ENCODE measurements at regions not wholly inside any gene's neighbourhood (a gene's known extent, or its start where the extent isn't known, plus 50 kb on each side); places are given as distances from the start of the nearest gene placed in this dataset.

DNA sequence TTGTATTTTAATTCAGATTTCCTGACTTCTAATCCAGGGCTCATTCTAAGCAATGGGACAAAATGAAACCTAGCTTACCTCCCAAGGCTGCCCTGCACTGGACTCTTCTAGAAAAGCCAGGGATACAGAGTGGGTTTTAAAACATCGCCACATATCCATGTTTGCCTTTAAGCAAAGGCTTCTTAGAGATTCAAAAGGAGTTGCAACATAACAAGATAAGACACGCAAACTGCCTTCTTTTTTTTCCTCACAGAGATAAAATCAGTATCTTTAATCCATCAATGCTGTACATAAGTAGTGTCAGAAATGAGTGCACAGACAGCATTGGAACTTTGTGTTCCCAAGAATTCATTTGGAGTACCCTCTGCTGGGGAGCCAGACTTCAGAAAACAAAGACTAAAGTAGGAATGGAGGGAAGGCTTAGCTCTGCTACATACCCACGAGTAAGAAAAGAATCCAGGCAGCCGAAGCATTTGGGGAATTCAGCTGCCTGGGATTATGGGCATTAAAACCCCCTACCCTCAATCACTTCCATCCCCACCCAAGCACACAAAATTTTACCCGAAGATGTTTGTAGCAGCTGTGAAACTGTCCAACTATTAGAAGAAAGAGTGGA, 427.8 kb downstream of the ARL4A start:
- TF ChIP-seq EZH2phosphoT487 (conservative IDR thresholded peaks at IDR 0.05; ENCODE audit: low read length), result no peak
- TF ChIP-seq, protein P1, sequence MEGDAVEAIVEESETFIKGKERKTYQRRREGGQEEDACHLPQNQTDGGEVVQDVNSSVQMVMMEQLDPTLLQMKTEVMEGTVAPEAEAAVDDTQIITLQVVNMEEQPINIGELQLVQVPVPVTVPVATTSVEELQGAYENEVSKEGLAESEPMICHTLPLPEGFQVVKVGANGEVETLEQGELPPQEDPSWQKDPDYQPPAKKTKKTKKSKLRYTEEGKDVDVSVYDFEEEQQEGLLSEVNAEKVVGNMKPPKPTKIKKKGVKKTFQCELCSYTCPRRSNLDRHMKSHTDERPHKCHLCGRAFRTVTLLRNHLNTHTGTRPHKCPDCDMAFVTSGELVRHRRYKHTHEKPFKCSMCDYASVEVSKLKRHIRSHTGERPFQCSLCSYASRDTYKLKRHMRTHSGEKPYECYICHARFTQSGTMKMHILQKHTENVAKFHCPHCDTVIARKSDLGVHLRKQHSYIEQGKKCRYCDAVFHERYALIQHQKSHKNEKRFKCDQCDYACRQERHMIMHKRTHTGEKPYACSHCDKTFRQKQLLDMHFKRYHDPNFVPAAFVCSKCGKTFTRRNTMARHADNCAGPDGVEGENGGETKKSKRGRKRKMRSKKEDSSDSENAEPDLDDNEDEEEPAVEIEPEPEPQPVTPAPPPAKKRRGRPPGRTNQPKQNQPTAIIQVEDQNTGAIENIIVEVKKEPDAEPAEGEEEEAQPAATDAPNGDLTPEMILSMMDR (IDR thresholded peaks at IDR 0.05; ENCODE audit: insufficient read depth, low read length, poor library complexity, severe bottlenecking), result no peak
- H2AFZ ChIP-seq (ENCODE audit: low read depth, low read length, severe bottlenecking), result no peak overlapping the region

DNA sequence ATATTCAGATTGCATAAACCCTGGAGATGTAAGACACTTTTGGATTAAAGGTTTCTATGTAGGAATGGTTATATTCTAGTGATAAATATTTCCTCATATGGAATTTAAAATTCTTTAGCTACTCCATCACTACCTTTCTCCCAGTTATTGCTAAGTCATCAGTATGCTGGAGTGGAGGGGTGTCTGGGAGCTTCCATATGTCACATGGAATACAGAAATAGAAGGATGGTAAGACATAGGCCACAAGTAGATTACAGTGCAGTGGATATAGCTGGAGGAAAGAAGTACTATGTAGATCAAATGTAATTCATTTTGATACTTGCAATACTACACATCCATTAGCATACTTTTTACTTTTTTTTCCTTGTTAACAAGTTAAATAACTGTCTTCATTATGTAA, 428.4 kb downstream of the ARL4A start:
- H3F3A ChIP-seq (ENCODE audit: insufficient read depth), result no peaks in the 10 kb centered on the region
- H3K9me2 ChIP-seq (replicated peaks; ENCODE audit: insufficient read depth, low read length), result no peaks in the 10 kb centered on the region
- no peaks in the 10 kb centered on the region for H4K20me1 ChIP-seq (ENCODE audit: low read depth, low read length)
- H3K9ac ChIP-seq (ENCODE audit: low read length), result no peak overlapping the region
- H3K27ac ChIP-seq (ENCODE audit: low read depth, low read length), result no peak overlapping the region
- no peaks in the 10 kb centered on the region for H3K27me3 ChIP-seq (ENCODE audit: low read length)
- H3K9me3 ChIP-seq (ENCODE audit: insufficient read depth, low read length), result no peaks in the 10 kb centered on the region
- H3K79me2 ChIP-seq (ENCODE audit: insufficient read depth, low read length), result no peaks in the 10 kb centered on the region
- no peak overlapping the region for H3K4me3 ChIP-seq (ENCODE audit: insufficient read depth, low read length, poor library complexity, severe bottlenecking)
- H3K4me2 ChIP-seq (ENCODE audit: low read depth, low read length, poor library complexity, severe bottlenecking), result no peak overlapping the region
- TF ChIP-seq, protein P1 (IDR thresholded peaks at IDR 0.05; ENCODE audit: insufficient read depth, low read length, poor library complexity, severe bottlenecking), result no peak
- no peak for TF ChIP-seq EZH2phosphoT487 (conservative IDR thresholded peaks at IDR 0.05; ENCODE audit: low read length)
- no peaks in the 10 kb centered on the region for H3K36me3 ChIP-seq (ENCODE audit: low read length)
- no peak overlapping the region for H2AFZ ChIP-seq (ENCODE audit: low read depth, low read length, severe bottlenecking)

More for the DNA sequence above, 427.8 kb downstream of the ARL4A start:
- no peak overlapping the region for H3K9ac ChIP-seq (ENCODE audit: low read length)
- no peaks in the 10 kb centered on the region for H4K20me1 ChIP-seq (ENCODE audit: low read depth, low read length)
- no peaks in the 10 kb centered on the region for H3K27me3 ChIP-seq (ENCODE audit: low read length)
- H3K27ac ChIP-seq (ENCODE audit: low read depth, low read length), result no peak overlapping the region
- no peaks in the 10 kb centered on the region for H3K79me2 ChIP-seq (ENCODE audit: insufficient read depth, low read length)
- no peaks in the 10 kb centered on the region for H3K9me2 ChIP-seq (replicated peaks; ENCODE audit: insufficient read depth, low read length)
- H3K4me3 ChIP-seq (ENCODE audit: insufficient read depth, low read length, poor library complexity, severe bottlenecking), result no peak overlapping the region
- no peaks in the 10 kb centered on the region for H3F3A ChIP-seq (ENCODE audit: insufficient read depth)
- no peak overlapping the region for H3K4me2 ChIP-seq (ENCODE audit: low read depth, low read length, poor library complexity, severe bottlenecking)
- H3K9me3 ChIP-seq (ENCODE audit: insufficient read depth, low read length), result no peaks in the 10 kb centered on the region
- no peaks in the 10 kb centered on the region for H3K36me3 ChIP-seq (ENCODE audit: low read length)

DNA sequence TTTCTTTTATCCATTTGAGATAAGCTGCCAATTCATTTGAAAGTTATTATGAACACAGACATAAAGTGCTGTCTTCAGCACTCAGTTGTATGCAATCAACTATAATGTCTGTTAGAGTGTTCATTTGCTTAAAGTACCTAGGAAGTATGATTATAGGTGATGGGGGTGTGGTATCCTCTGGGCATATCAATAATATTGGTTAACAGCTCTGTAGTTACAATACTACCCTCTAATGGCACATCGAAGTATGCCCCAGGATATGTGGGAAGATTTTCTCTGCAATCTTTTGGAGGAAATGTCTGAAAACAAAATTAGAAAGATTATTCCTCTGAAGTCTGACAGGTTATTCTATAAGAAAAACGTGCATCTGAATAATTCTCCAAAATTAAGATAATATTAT, 429.7 kb downstream of the ARL4A start:
- H3K9ac ChIP-seq (ENCODE audit: low read length), result no peak overlapping the region
- no peaks in the 10 kb centered on the region for H3F3A ChIP-seq (ENCODE audit: insufficient read depth)
- TF ChIP-seq EZH2phosphoT487 (conservative IDR thresholded peaks at IDR 0.05; ENCODE audit: low read length), result no peak
- TF ChIP-seq, protein P1 (IDR thresholded peaks at IDR 0.05; ENCODE audit: insufficient read depth, low read length, poor library complexity, severe bottlenecking), result no peak
- no peaks in the 10 kb centered on the region for H3K9me2 ChIP-seq (replicated peaks; ENCODE audit: insufficient read depth, low read length)
- no peaks in the 10 kb centered on the region for H4K20me1 ChIP-seq (ENCODE audit: low read depth, low read length)
- H3K4me3 ChIP-seq (ENCODE audit: insufficient read depth, low read length, poor library complexity, severe bottlenecking), result no peak overlapping the region
- no peaks in the 10 kb centered on the region for H3K36me3 ChIP-seq (ENCODE audit: low read length)
- no peaks in the 10 kb centered on the region for H3K9me3 ChIP-seq (ENCODE audit: insufficient read depth, low read length)
- no peak overlapping the region for H3K27ac ChIP-seq (ENCODE audit: low read depth, low read length)
- no peak overlapping the region for H2AFZ ChIP-seq (ENCODE audit: low read depth, low read length, severe bottlenecking)
- H3K4me2 ChIP-seq (ENCODE audit: low read depth, low read length, poor library complexity, severe bottlenecking), result no peak overlapping the region
- no peaks in the 10 kb centered on the region for H3K79me2 ChIP-seq (ENCODE audit: insufficient read depth, low read length)
- H3K27me3 ChIP-seq (ENCODE audit: low read length), result no peaks in the 10 kb centered on the region

Measured in SU-DHL-6 (cell line).